OCI-LY1 (cell line): ENCODE measurements at regions not wholly inside any gene's neighbourhood (a gene's known extent, or its start where the extent isn't known, plus 50 kb on each side); places are given as distances from the start of the nearest gene placed in this dataset.

ENCODE experiments used
- CTCF ChIP-seq: fragments of 200-600 bp; sonication (generic), shearing (Covaris generic); IDR thresholded peaks from 2 replicates; pipeline ENCODE4 v1.5.1; 2017; ENCODE audit warnings: mild to moderate bottlenecking, antibody characterized with exemption, low read length, moderate library complexity, mixed read lengths
- EZH2 ChIP-seq: fragments of 200-600 bp; sonication (generic), shearing (Covaris generic); IDR thresholded peaks from 2 replicates; pipeline ENCODE4 v1.8.0; 2017; ENCODE audit warnings: borderline replicate concordance, mixed run types, mild to moderate bottlenecking, antibody characterized with exemption, low read length, moderate library complexity, mixed read lengths

DNA sequence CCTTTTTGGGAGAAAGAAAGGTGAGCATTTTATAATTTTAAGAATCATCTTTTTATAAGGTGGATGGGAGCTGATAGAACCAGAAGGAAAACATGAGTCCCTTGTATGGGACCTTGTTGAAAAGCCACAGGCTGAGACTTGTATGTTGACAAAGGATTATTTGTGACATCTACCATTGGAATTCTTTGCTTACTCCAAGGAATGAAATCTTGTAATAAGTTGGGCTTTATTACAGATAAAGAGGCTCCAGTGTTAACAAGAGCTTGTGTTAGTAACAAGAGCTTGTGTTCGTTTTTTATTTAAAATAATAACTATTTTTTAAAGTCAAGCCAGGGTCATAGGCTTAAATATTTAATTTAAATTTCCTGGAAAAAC lies 201.1 kb upstream of the CHRM3 start:
- no peak for TF ChIP-seq CTCF
- TF ChIP-seq EZH2, result no peak
